GM21447 (cell line): ENCODE measurements at regions not wholly inside any gene's neighbourhood (a gene's known extent, or its start where the extent isn't known, plus 50 kb on each side); places are given as distances from the start of the nearest gene placed in this dataset.
"Not testable (repeated sequence)": the region's sequence is repeated elsewhere in the genome, so short reads cannot be mapped to it uniquely, and the experiment has no call there.

ENCODE experiments used
- ATAC-seq: cut with Tn5 transposase; IDR thresholded peaks from one replicate; pipeline ENCODE4 v1.9.1; 2021; ENCODE audit not compliant: unreplicated experiment

DNA sequence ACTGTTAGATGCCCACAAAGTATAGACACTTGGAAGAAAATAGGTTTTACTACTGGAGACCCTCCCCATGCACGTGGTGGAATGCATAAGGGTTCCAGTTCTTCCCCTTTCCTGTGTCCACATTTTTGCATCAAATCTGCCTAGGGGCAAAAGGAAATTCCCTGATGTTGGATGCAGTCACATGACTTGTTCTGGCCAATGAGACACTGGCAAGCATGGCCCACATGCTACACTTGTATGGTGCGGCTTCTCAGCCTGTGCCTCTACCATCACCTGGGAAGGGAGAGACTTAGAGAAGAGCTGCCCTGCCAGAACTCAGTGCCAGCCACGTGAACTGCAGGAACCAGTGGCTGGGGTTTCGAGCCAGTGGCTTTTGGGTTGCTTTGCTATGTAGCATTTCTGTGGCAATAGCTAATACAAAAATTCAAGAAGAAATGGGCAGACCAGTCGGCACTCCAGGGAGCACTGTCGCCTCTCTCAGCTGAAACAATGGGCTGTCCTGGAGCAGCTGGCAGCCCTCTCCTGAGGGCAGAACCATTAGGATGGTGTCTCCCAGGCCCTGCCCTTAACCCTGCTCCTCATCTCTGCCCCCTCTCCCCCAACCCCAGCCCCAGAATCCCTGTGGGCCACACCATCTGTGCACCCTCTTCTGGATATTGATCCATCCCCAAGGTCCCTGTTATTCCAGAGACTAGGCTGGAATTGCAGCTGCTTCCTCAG lies 634.0 kb downstream of the UQCRFS1 start:
- no peak for ATAC-seq

DNA sequence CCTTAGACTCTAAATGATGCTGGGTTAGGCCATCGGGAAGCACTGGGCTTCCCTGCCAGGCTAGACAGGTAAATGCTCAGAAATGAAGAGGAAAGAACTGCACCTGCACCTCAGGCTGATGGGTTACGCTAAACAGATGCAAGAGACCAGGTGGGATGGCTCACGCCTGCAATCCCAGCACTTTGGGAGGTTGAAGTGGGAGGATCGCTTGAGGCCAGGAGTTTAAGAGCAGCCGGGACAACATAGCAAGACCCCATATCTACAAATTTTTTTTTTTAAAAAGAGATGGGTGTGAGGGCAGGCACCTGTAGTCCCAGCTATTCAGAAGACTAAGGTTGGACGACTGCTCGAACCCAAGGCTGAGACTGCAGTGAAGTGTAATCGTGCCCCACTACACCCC lies 634.7 kb downstream of the UQCRFS1 start:
- no peak for ATAC-seq

DNA sequence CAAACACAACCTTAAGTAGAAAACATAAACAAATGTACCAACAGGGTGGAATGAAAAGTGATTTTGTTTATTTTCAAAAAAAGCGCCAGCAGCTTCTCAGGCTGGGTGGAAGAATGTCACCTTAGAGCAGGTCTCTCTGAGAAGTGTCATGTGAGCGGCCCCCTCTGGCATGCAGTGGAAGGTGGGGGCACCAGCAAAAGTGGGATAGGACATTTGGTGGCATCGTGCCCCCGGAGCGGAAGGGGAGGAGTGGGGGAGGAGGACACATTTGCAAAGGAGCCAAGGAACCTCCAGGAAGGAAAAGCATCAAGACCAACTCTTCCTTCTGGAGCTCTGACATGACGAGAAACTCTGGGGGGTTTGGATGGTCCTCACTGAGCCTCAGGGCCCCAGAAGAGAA lies 635.3 kb downstream of the UQCRFS1 start:
- ATAC-seq = no peak

DNA sequence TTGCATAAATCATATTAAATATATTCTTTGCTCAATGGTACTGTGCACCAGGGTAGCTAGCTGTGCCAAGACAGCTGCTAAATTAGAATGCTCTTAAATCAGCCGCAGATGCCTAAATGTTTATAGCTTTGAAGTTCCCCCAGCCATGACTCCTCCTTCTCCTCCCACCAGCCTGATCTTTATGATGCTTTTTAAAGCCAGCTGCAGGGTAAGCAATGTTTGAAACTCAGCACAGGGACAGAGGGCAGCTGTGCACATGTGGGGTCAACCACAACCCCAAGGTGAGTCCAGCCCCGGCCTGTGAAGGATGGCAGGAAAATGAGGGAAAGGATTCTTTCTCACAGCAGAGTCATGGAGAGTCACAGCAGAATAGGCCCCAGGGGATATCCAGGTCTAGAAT lies 635.7 kb downstream of the UQCRFS1 start:
- no peak for ATAC-seq

DNA sequence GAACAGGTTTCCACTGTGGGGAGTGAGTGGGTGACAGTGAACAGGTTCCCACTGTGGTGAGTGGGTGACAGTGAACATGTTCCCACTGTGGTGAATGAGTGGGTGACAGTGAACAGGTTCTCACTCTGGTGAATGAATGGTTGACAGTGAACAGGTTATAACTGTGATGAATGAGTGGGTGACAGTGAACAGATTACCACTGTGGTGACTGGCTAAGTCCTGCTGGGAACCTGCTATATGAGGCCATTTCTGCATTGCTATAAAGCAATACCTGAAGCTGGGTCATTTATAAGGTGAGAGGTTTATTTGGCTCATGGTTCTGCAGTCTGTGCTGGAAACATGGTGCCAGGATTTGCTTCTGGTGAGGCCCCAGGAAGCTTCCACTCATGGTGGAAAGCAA lies 637.1 kb downstream of the UQCRFS1 start:
- no peak for ATAC-seq

DNA sequence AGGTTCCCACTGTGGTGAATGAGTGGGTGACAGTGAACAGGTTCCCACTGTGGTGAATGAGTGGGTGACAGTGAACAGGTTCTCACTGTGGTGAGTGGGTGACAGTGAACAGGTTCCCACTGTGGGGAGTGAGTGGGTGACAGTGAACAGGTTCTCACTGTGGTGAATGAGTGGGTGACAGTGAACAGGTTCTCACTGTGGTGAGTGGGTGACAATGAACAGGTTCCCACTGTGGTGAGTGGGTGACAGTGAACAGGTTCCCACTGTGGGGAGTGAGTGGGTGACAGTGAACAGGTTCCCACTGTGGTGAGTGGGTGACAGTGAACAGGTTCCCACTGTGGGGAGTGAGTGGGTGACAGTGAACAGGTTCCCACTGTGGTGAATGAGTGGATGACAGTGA lies 637.6 kb downstream of the UQCRFS1 start:
- ATAC-seq = not testable (repeated sequence)

DNA sequence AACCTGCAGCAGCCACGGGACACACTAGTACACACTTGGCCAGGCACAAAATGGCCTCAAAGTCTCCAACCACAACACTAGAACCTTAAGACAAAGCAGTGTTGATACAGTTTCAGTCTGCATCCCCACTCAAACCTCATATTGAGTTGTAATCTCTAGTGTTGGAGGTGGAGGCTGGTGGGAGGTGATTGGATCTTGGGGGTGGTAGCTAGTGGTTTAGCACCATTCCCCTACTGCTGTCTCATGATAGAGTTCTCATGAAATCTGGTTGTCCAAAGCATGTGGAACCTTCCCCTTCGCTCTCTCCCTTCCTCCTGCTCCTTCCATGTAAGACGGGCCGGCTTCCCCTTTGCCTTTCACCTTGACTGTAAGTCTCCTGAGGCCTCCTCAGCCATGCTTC lies 638.7 kb downstream of the UQCRFS1 start:
- no peak for ATAC-seq

DNA sequence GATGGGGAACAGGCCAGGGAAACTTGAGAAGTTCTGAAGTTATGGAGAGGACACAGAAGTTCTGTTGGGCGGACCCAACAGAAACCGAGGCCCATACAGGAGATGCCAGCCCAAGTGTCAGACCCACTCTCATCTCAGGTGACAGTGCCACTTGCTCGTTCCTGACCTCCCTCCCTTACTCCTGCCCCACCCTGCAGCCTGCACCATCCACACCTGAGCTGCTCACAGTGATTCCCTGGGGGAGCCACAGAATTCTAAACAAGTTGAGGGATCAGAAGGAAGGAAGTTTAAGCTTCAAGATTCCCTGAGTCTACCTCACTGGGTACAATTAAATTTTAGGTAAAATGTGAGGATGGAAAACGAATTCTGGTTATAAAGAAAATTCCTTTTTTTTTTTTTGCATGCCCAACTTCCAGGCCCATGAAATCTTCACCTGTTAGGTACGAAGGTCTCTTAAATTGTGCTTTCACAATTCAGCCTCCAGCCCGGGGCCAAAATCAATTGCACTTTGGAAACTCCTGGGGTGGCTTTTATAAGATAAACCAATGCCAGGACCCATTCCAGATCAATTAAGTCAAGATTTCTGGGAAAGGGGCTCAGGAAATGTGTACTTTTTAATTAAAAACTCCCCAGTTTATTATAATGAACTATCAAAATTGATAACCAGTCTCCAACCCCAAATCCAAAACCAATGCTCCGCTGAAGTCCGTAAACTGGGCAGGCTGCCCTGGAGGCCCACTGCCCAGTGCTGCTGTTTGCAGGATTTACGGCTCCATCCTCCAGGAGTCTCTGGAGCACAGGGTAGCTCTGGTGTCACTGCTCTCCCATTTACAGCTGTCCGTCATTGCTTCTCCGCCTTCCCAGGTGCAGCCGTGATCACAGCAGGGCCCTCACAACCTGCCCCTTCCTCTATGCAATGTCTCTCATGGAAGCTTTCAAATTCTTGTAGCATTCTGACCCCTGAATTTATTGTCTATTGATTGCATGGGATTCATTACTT lies 643.5 kb downstream of the UQCRFS1 start:
- no peak for ATAC-seq

DNA sequence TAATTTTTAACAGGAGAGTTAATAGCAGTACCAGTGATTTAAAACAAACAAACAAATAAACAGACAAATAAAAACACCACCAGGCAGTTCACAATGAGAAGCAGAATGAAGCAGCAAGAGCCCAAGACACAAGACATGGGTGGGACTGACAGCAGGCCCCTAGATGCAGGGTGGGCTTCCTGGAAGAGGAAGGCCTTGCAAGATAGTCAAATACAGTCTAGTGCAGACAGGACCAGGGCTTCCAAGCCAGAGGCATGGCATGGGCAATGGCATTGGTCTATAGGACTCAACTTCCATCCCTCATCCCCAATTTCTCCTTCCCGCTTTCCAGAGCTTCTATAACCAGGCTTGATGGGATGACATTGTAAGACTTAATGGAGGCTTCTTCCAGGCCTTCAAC lies 645.1 kb downstream of the UQCRFS1 start:
- no peak for ATAC-seq

- ATAC-seq = no peak
These were observed 648.7 kb downstream of the UQCRFS1 start for GRCh38 chr19:28563964-28564921.

GRCh38 chr19:28560786-28561185 lies 652.2 kb downstream of the UQCRFS1 start:
- no peak for ATAC-seq

GRCh38 chr19:28558783-28559182 lies 654.2 kb downstream of the UQCRFS1 start:
- no peak for ATAC-seq

- no peak for ATAC-seq
These were observed 656.6 kb downstream of the UQCRFS1 start for GRCh38 chr19:28556371-28556770.

DNA sequence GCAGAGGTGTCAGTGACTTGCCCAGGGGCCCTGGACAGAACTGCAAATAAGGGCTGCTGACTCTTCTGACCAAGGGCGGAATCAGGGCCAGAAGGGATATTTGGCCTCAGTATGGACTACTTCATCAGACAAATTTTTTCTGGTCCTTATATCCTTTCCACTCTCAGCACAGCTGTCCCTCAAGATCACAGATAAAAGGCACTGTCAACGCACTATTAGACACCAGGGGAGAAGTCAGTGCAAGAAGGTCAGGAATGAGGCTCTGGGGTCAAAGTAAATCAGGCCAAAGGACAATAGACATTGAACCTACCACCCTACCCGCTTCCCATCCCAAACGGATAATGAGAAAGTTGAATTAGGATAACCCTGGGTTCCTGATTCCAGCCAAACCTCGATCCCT lies 657.6 kb downstream of the UQCRFS1 start:
- ATAC-seq = no peak

- ATAC-seq = no peak
These were observed 658.4 kb downstream of the UQCRFS1 start for GRCh38 chr19:28554321-28555091.

DNA sequence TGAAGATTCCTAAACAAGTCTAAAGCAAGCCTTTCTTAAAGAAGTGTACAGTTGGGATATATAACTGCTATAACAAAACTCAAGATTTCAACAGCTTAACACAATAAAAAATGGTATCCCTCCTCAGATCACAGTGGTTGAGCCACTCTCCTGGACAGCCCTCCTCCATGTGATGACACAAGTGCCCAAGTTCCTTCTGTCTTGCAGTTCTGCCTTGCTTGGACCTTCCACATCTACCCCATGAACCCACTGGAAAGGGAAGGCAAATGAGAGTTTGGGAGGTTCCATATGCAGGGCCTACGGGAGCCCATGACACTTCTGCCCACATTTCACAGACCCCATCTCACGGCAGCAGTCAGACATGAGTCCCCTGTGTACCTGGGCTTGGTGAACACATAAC lies 659.2 kb downstream of the UQCRFS1 start:
- no peak for ATAC-seq

- ATAC-seq = no peak
These were observed 659.9 kb downstream of the UQCRFS1 start for GRCh38 chr19:28553005-28553404.

GRCh38 chr19:28549680-28550277 lies 663.2 kb downstream of the UQCRFS1 start:
- ATAC-seq = no peak

GRCh38 chr19:28546148-28546685 lies 666.7 kb downstream of the UQCRFS1 start:
- no peak for ATAC-seq

- not testable (repeated sequence) for ATAC-seq
These were observed 667.6 kb downstream of the UQCRFS1 start for GRCh38 chr19:28545397-28545796.
